Gastrocnemius medialis (tissue), 4 donors: ENCODE measurements at regions not wholly inside any gene's neighbourhood (a gene's known extent, or its start where the extent isn't known, plus 50 kb on each side); places are given as distances from the start of the nearest gene placed in this dataset.

Experiments used
- ATAC-seq, 2 donors: fragments of 150-250 bp; one replicate each; pipeline ENCODE4 v1.9.1; 2016
- DNase-seq, 2 donors: peaks; one replicate each; pipeline ENCODE4 v3.0.0-alpha.2; 2019
- H3K27ac ChIP-seq, 4 donors: fragments of 200-600 bp; sonication (generic); 1 replicate in 1 of 4; 2 replicates in 3 of 4; pipeline ENCODE4 v1.5.1; 2016 to 2018; ENCODE audit warnings: mild to moderate bottlenecking in 2 of 4, moderate library complexity in 1 of 4
- H3K27me3 ChIP-seq, 3 donors: fragments of 200-600 bp; sonication (generic) in 2 of 3; 1 replicate in 1 of 3; 2 replicates in 2 of 3; pipeline versions ENCODE4 v1.5.1 to v1.6.0; 2016 to 2019; ENCODE audit warnings: mild to moderate bottlenecking in 1 of 3, moderate library complexity in 1 of 3
- H3K36me3 ChIP-seq, 2 donors: fragments of 200-600 bp; sonication (generic) in 1 of 2; one replicate each; pipeline ENCODE4 v1.5.1; 2017 to 2018
- H3K4me1 ChIP-seq, 2 donors: fragments of 200-600 bp; sonication (generic) in 1 of 2; one replicate each; pipeline ENCODE4 v1.5.1; 2016 to 2017; ENCODE audit warnings: mild to moderate bottlenecking in 2 of 2
- H3K4me3 ChIP-seq, 4 donors: fragments of 200-600 bp; sonication (generic) in 3 of 4; 1 replicate in 1 of 4; 2 replicates in 3 of 4; pipeline ENCODE4 v1.5.1; 2016 to 2019; ENCODE audit warnings: mild to moderate bottlenecking in 2 of 4
- H3K9me3 ChIP-seq, 3 donors: fragments of 200-600 bp; sonication (generic) in 2 of 3; 1 replicate in 1 of 3; 2 replicates in 2 of 3; pipeline ENCODE4 v1.5.1; 2016 to 2019
- POLR2A ChIP-seq, 2 donors: fragments of 450-650 bp; IDR thresholded peaks; one replicate each; pipeline ENCODE4 v1.6.1; 2017; ENCODE audit warnings: antibody characterized with exemption in 2 of 2, mild to moderate bottlenecking in 2 of 2, moderate library complexity in 2 of 2
- in situ Hi-C, 4 donors: fragments of 200-750 bp; cut with MboI; loops; one replicate each; pipeline versions ENCODE4 v1.15.0 to v1.8.0; 2017; ENCODE audit warnings: low sequenced_read_pairs in 4 of 4
- intact Hi-C: fragments of 100-400 bp; cut with DNase I; formaldehyde crosslinking; loops from one replicate; pipeline ENCODE4 v1.15.1; 2023; ENCODE audit warnings: low total_unique reads
- TF ChIP-seq, protein P1 (sequence below), 5 experiments: fragments of 450-650 bp in 3 of 5; fragments of 200-600 bp in 2 of 5; sonication (generic) in 2 of 5; IDR thresholded peaks in 4 of 5; conservative IDR thresholded peaks in 1 of 5; 1 replicate in 4 of 5; 2 replicates in 1 of 5; pipeline ENCODE4 v1.5.1; 2016 to 2019; ENCODE audit warnings: antibody characterized with exemption in 5 of 5, mild to moderate bottlenecking in 3 of 5, moderate library complexity in 3 of 5

DNA sequence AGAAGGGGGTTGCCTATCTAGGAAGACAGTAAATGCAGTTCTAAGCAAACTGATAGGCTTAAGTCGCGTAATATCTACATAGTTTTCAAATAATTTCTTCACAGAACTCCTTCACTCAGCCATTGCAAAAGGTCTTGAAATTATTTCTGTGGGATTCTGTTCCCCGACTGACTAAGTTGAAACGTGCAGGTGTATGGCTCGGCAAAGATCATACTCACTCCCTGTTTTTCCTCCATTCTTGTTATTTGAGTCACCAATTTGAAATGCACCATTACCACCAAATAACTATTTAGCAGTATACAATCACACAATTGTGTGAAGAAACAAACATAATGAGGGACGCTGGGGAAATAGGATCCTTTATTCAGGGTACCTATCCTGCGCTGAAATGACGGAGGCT is 771.1 kb downstream of the GATA3 start:
- TF ChIP-seq, protein P1, sequence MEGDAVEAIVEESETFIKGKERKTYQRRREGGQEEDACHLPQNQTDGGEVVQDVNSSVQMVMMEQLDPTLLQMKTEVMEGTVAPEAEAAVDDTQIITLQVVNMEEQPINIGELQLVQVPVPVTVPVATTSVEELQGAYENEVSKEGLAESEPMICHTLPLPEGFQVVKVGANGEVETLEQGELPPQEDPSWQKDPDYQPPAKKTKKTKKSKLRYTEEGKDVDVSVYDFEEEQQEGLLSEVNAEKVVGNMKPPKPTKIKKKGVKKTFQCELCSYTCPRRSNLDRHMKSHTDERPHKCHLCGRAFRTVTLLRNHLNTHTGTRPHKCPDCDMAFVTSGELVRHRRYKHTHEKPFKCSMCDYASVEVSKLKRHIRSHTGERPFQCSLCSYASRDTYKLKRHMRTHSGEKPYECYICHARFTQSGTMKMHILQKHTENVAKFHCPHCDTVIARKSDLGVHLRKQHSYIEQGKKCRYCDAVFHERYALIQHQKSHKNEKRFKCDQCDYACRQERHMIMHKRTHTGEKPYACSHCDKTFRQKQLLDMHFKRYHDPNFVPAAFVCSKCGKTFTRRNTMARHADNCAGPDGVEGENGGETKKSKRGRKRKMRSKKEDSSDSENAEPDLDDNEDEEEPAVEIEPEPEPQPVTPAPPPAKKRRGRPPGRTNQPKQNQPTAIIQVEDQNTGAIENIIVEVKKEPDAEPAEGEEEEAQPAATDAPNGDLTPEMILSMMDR (IDR thresholded peaks at IDR 0.05 in 4 of 5, conservative IDR thresholded peaks at IDR 0.05 in 1 of 5), result no peak
- TF ChIP-seq POLR2A (IDR thresholded peaks at IDR 0.05), result no peak
- DNase-seq (no peak), ATAC-seq (no peak)
- no peaks in the 10 kb centered on the region for H3K36me3 ChIP-seq
- H3K27ac ChIP-seq, result no peak overlapping the region
- in situ Hi-C loops (no loop called here), intact Hi-C loops (no loop called here)
- no peaks in the 10 kb centered on the region for H3K27me3 ChIP-seq
- H3K9me3 ChIP-seq, result no peaks in the 10 kb centered on the region
- H3K4me1 ChIP-seq, result no peaks in the 10 kb centered on the region
- H3K4me3 ChIP-seq, result no peak overlapping the region

GRCh38 chr10:8829592-8829991 is 775.1 kb downstream of the GATA3 start:
- Histone ChIP-seq H3K36me3 (no peaks in the 10 kb centered on the region), H3K27ac (no peak overlapping the region), H3K4me3 (no peak overlapping the region), H3K4me1 (no peaks in the 10 kb centered on the region), H3K9me3 (no peaks in the 10 kb centered on the region), H3K27me3 (no peaks in the 10 kb centered on the region)
- TF ChIP-seq POLR2A (IDR thresholded peaks at IDR 0.05), result no peak
- DNase-seq (no peak), ATAC-seq (no peak)
- intact Hi-C loops, result no loop called here
- in situ Hi-C loops, result no loop called here

DNA sequence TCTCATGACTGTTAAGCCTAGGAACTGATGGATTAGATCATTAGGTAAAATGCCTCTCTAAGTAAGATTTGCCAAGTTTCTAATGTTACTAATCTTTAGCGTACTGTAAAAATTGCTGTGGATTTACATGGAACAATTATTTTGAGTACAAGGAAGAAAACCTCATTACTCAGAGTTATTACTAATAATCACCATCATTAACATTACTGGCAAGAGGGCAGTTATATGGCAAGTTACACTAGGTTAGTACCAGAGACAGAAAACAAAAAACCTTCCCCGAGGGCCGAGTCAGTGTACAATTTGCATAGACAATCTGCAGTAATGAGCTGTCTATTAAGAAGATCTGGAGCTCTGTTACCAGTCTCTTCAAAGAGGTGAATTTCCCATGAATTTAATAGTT is 775.6 kb downstream of the GATA3 start:
- Histone ChIP-seq H3K36me3 (no peaks in the 10 kb centered on the region), H3K27me3 (no peaks in the 10 kb centered on the region), H3K27ac (no peak overlapping the region), H3K9me3 (no peaks in the 10 kb centered on the region), H3K4me1 (no peaks in the 10 kb centered on the region), H3K4me3 (no peak overlapping the region)
- TF ChIP-seq POLR2A (IDR thresholded peaks at IDR 0.05), result no peak
- in situ Hi-C loops, result no loop called here
- intact Hi-C loops, result no loop called here
- DNase-seq (no peak), ATAC-seq (no peak)

DNA sequence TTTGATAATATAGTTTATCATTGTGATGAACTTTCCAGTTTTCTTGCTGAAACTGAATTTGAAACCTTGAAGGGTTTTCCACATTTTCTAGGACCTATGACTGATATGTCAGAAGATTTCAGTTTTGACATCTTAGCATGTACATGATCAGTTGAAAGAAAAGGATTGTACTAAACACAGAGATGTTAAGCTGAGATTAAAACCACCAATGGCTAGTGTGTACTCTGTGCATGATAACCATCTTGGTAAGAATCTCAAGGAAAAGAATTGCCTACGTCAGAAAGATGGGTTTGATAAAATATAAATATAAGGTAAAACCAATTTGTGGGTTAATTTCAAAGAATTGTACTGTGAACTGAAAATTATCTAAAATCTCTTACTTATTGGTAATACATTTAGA is 776.4 kb downstream of the GATA3 start:
- in situ Hi-C loops, result no loop called here
- intact Hi-C loops, result no loop called here
- no peaks in the 10 kb centered on the region for H3K36me3 ChIP-seq
- DNase-seq, result no peak
- TF ChIP-seq, protein P1 (IDR thresholded peaks at IDR 0.05 in 4 of 5, conservative IDR thresholded peaks at IDR 0.05 in 1 of 5), result no peak
- no peak for TF ChIP-seq POLR2A (IDR thresholded peaks at IDR 0.05)
- no peak for ATAC-seq
- H3K9me3 ChIP-seq, result no peaks in the 10 kb centered on the region
- no peak overlapping the region for H3K27ac ChIP-seq
- no peaks in the 10 kb centered on the region for H3K4me1 ChIP-seq
- no peaks in the 10 kb centered on the region for H3K27me3 ChIP-seq
- H3K4me3 ChIP-seq, result no peak overlapping the region

- intact Hi-C loops, result no loop called here
- H3K27ac ChIP-seq, result no peak overlapping the region
- no peak overlapping the region for H3K4me3 ChIP-seq
- no peaks in the 10 kb centered on the region for H3K36me3 ChIP-seq
- no peak for ATAC-seq
- H3K4me1 ChIP-seq, result no peaks in the 10 kb centered on the region
- TF ChIP-seq POLR2A (IDR thresholded peaks at IDR 0.05), result no peak
- TF ChIP-seq, protein P1 (IDR thresholded peaks at IDR 0.05 in 4 of 5, conservative IDR thresholded peaks at IDR 0.05 in 1 of 5), result no peak
- in situ Hi-C loops, result no loop called here
- no peaks in the 10 kb centered on the region for H3K27me3 ChIP-seq
- no peaks in the 10 kb centered on the region for H3K9me3 ChIP-seq
- DNase-seq, result no peak
Observed at GRCh38 chr10:8835453-8836167, 781.1 kb downstream of the GATA3 start.

DNA sequence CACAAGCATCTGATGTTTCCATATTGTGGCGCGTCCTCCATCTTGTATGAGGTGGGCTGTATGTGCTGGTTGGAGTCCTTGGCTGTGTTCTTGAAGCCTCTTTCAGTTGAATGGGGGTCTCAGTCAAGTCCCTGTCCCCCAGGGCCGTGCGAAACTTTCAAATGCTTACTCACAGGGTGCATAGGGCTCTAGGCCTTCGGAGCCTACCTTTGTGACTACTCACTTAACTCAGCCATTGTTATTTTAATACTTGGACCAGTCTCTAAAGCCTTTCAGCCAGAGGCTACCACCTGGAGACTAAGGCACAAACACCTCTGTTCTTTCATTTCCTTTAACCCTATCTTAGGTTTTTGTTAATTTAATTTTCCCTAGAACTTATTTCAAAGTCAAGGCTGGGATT is 785.9 kb downstream of the GATA3 start:
- intact Hi-C loops, result no loop called here
- no peaks in the 10 kb centered on the region for H3K9me3 ChIP-seq
- no peaks in the 10 kb centered on the region for H3K36me3 ChIP-seq
- in situ Hi-C loops, result no loop called here
- no peak overlapping the region for H3K27ac ChIP-seq
- TF ChIP-seq, protein P1 (IDR thresholded peaks at IDR 0.05 in 4 of 5, conservative IDR thresholded peaks at IDR 0.05 in 1 of 5), result no peak
- TF ChIP-seq POLR2A (IDR thresholded peaks at IDR 0.05), result no peak
- no peaks in the 10 kb centered on the region for H3K27me3 ChIP-seq
- DNase-seq (no peak), ATAC-seq (no peak)
- no peaks in the 10 kb centered on the region for H3K4me1 ChIP-seq
- H3K4me3 ChIP-seq, result no peak overlapping the region
